ENCODE measurements at regions not wholly inside any gene's neighbourhood (a gene's known extent, or its start where the extent isn't known, plus 50 kb on each side); places are given as distances from the start of the nearest gene placed in this dataset.

- TF ChIP-seq CTCF (conservative IDR thresholded peaks at IDR 0.05; ENCODE audit: low read depth, low read length) (no peak), EZH2 (IDR thresholded peaks at IDR 0.05; ENCODE audit: low read length, unreplicated experiment) (no peak), EZH2phosphoT487 (IDR thresholded peaks at IDR 0.05; ENCODE audit: borderline replicate concordance, low read length) (no peak)
Measured at GRCh38 chr18:25612466-25612865, 260.5 kb upstream of the ZNF521 start.
